AG10803 (cell line): ENCODE measurements at regions not wholly inside any gene's neighbourhood (a gene's known extent, or its start where the extent isn't known, plus 50 kb on each side); places are given as distances from the start of the nearest gene placed in this dataset.

Source experiments
- DNase-seq: peaks from one replicate; pipeline ENCODE4 v3.0.0; 2010; ENCODE audit warnings: low read depth
- H3K4me3 ChIP-seq: 2 replicates; pipeline ENCODE4 v1.5.1; 2011; ENCODE audit warnings: mild to moderate bottlenecking, low read length, control low read depth
- TF ChIP-seq, protein P1 (sequence below): conservative IDR thresholded peaks from 2 replicates; pipeline ENCODE4 v1.5.1; 2011; ENCODE audit warnings: mild to moderate bottlenecking, low read length, control low read depth, inconsistent platforms

- TF ChIP-seq, protein P1, sequence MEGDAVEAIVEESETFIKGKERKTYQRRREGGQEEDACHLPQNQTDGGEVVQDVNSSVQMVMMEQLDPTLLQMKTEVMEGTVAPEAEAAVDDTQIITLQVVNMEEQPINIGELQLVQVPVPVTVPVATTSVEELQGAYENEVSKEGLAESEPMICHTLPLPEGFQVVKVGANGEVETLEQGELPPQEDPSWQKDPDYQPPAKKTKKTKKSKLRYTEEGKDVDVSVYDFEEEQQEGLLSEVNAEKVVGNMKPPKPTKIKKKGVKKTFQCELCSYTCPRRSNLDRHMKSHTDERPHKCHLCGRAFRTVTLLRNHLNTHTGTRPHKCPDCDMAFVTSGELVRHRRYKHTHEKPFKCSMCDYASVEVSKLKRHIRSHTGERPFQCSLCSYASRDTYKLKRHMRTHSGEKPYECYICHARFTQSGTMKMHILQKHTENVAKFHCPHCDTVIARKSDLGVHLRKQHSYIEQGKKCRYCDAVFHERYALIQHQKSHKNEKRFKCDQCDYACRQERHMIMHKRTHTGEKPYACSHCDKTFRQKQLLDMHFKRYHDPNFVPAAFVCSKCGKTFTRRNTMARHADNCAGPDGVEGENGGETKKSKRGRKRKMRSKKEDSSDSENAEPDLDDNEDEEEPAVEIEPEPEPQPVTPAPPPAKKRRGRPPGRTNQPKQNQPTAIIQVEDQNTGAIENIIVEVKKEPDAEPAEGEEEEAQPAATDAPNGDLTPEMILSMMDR = no peak
- peak; percentile 57 for DNase-seq
- H3K4me3 ChIP-seq = no peak overlapping the region
Observed at GRCh38 chr13:26494571-26495195, 62.8 kb upstream of the WASF3 start.

- no peak for DNase-seq
- TF ChIP-seq, protein P1 = no peak
- H3K4me3 ChIP-seq = no peak overlapping the region
Observed at GRCh38 chr13:26495750-26496149, 61.7 kb upstream of the WASF3 start.

DNA sequence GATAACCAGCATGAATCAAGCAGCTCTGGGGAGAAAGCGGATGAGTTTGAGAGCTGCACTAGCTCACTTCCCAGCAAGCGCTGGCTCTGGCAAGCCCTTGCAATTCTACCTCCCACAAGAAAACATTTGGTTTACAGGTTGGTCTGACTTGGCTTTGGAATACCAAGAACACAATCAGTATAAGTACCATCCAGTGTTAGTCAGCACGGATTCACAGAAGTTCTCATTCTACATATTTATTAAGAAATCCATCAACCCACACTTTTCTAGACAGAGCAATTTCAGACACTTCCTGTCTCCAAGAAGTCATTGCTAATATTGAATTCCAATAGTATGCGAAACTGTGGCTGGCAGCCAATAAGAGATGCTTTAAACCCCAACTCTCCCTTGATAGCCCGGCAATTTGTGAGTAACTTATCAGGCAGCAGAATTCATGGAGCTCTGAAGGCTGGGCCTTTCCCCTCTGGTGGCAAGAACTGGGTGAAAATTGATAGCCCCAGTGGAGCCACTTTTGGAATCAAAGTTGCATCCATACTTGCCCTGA, 59.4 kb upstream of the WASF3 start:
- H3K4me3 ChIP-seq = no peak overlapping the region
- TF ChIP-seq, protein P1 = no peak; the same call in 1 of the 2 replicates
- DNase-seq = peak; percentile 96

GRCh38 chr13:26498656-26499601, 58.6 kb upstream of the WASF3 start:
- H3K4me3 ChIP-seq = no peak overlapping the region
- DNase-seq = no peak
- TF ChIP-seq, protein P1 = no peak

GRCh38 chr13:26500618-26501320, 56.7 kb upstream of the WASF3 start:
- TF ChIP-seq, protein P1 = no peak
- H3K4me3 ChIP-seq = no peak overlapping the region
- DNase-seq = no peak

- TF ChIP-seq, protein P1 = no peak
- H3K4me3 ChIP-seq = no peak overlapping the region
- DNase-seq = no peak
Observed at GRCh38 chr13:26501641-26502040, 55.8 kb upstream of the WASF3 start.
